CD4-positive, alpha-beta T cell (primary cell): ENCODE measurements at regions not wholly inside any gene's neighbourhood (a gene's known extent, or its start where the extent isn't known, plus 50 kb on each side); places are given as distances from the start of the nearest gene placed in this dataset.

Source experiments
- ATAC-seq: fragments of 200-7000 bp; cut with Tn5 transposase; one replicate; pipeline ENCODE4 v1.10.0; 2022; ENCODE audit warnings: mild to moderate bottlenecking; ENCODE audit not compliant: poor library complexity
- CTCF ChIA-PET: fragments of 350-600 bp; sonication (Branson Sonifier 250); formaldehyde crosslinking; loops from one replicate; lab custom pipeline; 2021; ENCODE audit warnings: antibody characterized with exemption, inconsistent platforms; lab: Charles Lee
- POLR2A ChIA-PET: fragments of 350-600 bp; sonication (Branson Sonifier 250); formaldehyde crosslinking; loops from one replicate; lab custom pipeline; 2021; ENCODE audit warnings: antibody characterized with exemption, inconsistent platforms; lab: Charles Lee
- DNase-seq, 14 experiments: peaks; one replicate each; pipeline ENCODE4 v3.0.0-alpha.2; 2013 to 2020; ENCODE audit warnings: mixed read lengths in 2 of 14
- H3K27ac ChIP-seq, 2 donors: one replicate each; pipeline versions ENCODE4 v1.5.1 to v1.7.0; 2013; ENCODE audit warnings: low read length in 2 of 2, low read depth in 1 of 2, mild to moderate bottlenecking in 1 of 2
- H3K27me3 ChIP-seq, 2 experiments: 1 replicate in 1 of 2; 2 replicates in 1 of 2; pipeline versions ENCODE4 v1.6.1 to v1.7.0; 2013; ENCODE audit warnings: low read length in 2 of 2, control low read depth in 1 of 2, mild to moderate bottlenecking in 1 of 2, moderate library complexity in 1 of 2; ENCODE audit not compliant: insufficient read depth in 2 of 2, control insufficient read depth in 1 of 2
- H3K36me3 ChIP-seq: one replicate; pipeline ENCODE4 v1.6.1; 2013; ENCODE audit warnings: low read length, control low read depth; ENCODE audit not compliant: insufficient read depth
- H3K4me1 ChIP-seq: one replicate; pipeline ENCODE4 v1.6.1; 2013; ENCODE audit warnings: low read length, control low read depth; ENCODE audit not compliant: insufficient read depth
- H3K4me3 ChIP-seq: one replicate; pipeline ENCODE4 v1.5.1; 2013; ENCODE audit warnings: mild to moderate bottlenecking, low read length, moderate library complexity
- H3K9me3 ChIP-seq, 2 experiments: 1 replicate in 1 of 2; 2 replicates in 1 of 2; pipeline versions ENCODE4 v1.6.1 to v1.7.0; 2013; ENCODE audit warnings: low read length in 2 of 2, mild to moderate bottlenecking in 2 of 2, control low read depth in 1 of 2, moderate library complexity in 1 of 2; ENCODE audit not compliant: control insufficient read depth in 1 of 2, insufficient read depth in 1 of 2
- H3K27ac Mint-ChIP-seq: one replicate; pipeline ENCODE4 v1.8.0; 2020; ENCODE audit warnings: mixed read lengths
- H3K27me3 Mint-ChIP-seq: one replicate; pipeline ENCODE4 v1.8.0; 2021; ENCODE audit warnings: mixed read lengths
- H3K36me3 Mint-ChIP-seq: one replicate; pipeline ENCODE4 v1.8.0; 2021; ENCODE audit warnings: low read depth, mixed read lengths
- H3K4me1 Mint-ChIP-seq: one replicate; pipeline ENCODE4 v1.8.0; 2021; ENCODE audit warnings: low read depth, mixed read lengths
- H3K4me3 Mint-ChIP-seq: one replicate; pipeline ENCODE4 v1.8.0; 2020; ENCODE audit warnings: mild to moderate bottlenecking, mixed read lengths
- H3K9me3 Mint-ChIP-seq: one replicate; pipeline ENCODE4 v1.8.0; 2020; ENCODE audit warnings: mixed read lengths
- CTCF ChIP-seq: fragments of 200-600 bp; IDR thresholded peaks from one replicate; pipeline ENCODE4 v1.8.0; 2022; ENCODE audit warnings: antibody characterized with exemption, mild to moderate bottlenecking
- intact Hi-C, 2 experiments: fragments of 100-400 bp; cut with DNase I in 1 of 2; cut with micrococcal nuclease in 1 of 2; formaldehyde crosslinking; loops; one replicate each; pipeline versions ENCODE4 v1.15.1 to v1.9.0; 2023 to 2025; cut with DNase I, micrococcal nuclease

GRCh38 chr3:168817177-168817576 lies 721.5 kb upstream of the GOLIM4 start:
- Histone ChIP-seq H3K4me3 (no peak overlapping the region), H3K36me3 (no peaks in the 10 kb centered on the region), H3K27ac (no peak overlapping the region), H3K4me1 (no peaks in the 10 kb centered on the region), H3K27me3 (no peaks in the 10 kb centered on the region), H3K9me3 (no peaks in the 10 kb centered on the region)
- CTCF ChIA-PET, result no interaction called here
- Mint-ChIP-seq H3K9me3 (no peaks in the 10 kb centered on the region), H3K27ac (no peak overlapping the region), H3K4me1 (no peaks in the 10 kb centered on the region), H3K36me3 (no peaks in the 10 kb centered on the region), H3K4me3 (no peak overlapping the region), H3K27me3 (no peaks in the 10 kb centered on the region)
- DNase-seq, result no peak
- POLR2A ChIA-PET, result no interaction called here
- intact Hi-C loops, result no loop called here
- no peak for TF ChIP-seq CTCF
- ATAC-seq, result no peak

DNA sequence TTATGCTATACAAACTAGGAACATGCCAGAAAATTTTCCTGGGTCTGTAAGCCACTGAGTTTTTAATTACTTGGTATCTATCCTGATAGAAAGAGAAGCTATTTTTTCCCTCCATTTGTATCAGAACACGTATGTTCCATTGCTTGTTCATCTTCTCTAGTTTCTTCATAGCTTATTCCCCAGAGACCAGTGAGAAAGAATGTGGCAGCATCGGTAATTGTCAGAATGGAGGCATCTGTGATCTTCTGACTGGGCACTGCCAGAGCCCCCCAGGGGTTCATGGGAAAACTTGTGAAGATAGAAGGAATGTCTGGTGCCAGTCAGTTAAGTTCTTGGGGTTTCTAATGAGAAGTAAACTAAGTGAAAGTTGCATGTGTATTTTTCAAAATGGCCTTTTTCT lies 720.2 kb upstream of the GOLIM4 start:
- Mint-ChIP-seq H3K9me3 (no peaks in the 10 kb centered on the region), H3K27me3 (no peaks in the 10 kb centered on the region), H3K4me1 (no peaks in the 10 kb centered on the region), H3K36me3 (no peaks in the 10 kb centered on the region), H3K27ac (no peak overlapping the region), H3K4me3 (no peak overlapping the region)
- H3K36me3 ChIP-seq, result no peaks in the 10 kb centered on the region
- DNase-seq, result no peak
- H3K4me1 ChIP-seq, result no peaks in the 10 kb centered on the region
- no peak for ATAC-seq
- POLR2A ChIA-PET, result no interaction called here
- CTCF ChIA-PET, result no interaction called here
- H3K4me3 ChIP-seq, result no peak overlapping the region
- TF ChIP-seq CTCF, result no peak
- intact Hi-C loops, result no loop called here
- H3K27ac ChIP-seq, result no peak overlapping the region
- no peaks in the 10 kb centered on the region for H3K9me3 ChIP-seq
- H3K27me3 ChIP-seq, result no peaks in the 10 kb centered on the region

- DNase-seq, result no peak
- CTCF ChIA-PET, result no interaction called here
- Mint-ChIP-seq H3K4me3 (no peak overlapping the region), H3K9me3 (no peaks in the 10 kb centered on the region), H3K27ac (no peak overlapping the region), H3K36me3 (no peaks in the 10 kb centered on the region), H3K27me3 (no peaks in the 10 kb centered on the region), H3K4me1 (no peaks in the 10 kb centered on the region)
- H3K4me3 ChIP-seq, result no peak overlapping the region
- intact Hi-C loops, result no loop called here
- H3K27ac ChIP-seq, result no peak overlapping the region
- TF ChIP-seq CTCF, result no peak
- POLR2A ChIA-PET, result no interaction called here
- no peaks in the 10 kb centered on the region for H3K4me1 ChIP-seq
- no peaks in the 10 kb centered on the region for H3K9me3 ChIP-seq
- no peak for ATAC-seq
- no peaks in the 10 kb centered on the region for H3K36me3 ChIP-seq
- no peaks in the 10 kb centered on the region for H3K27me3 ChIP-seq
These were observed 717.6 kb upstream of the GOLIM4 start for GRCh38 chr3:168813225-168813802.
